Kidney (tissue), 13 donors: ENCODE measurements at regions not wholly inside any gene's neighbourhood (a gene's known extent, or its start where the extent isn't known, plus 50 kb on each side); places are given as distances from the start of the nearest gene placed in this dataset.

Source experiments
- DNase-seq, 5 donors: peaks; one replicate each; pipeline ENCODE4 v3.0.0-alpha.2; 2013 to 2020
- FAIRE-seq: peaks from 2 replicates; lab custom pipeline; 2012; peaks lifted over from hg19 to GRCh38; lab: Jason Lieb, UNC
- H3K27ac ChIP-seq, 2 donors: one replicate each; pipeline ENCODE4 v1.7.0; 2013; ENCODE audit warnings: low read depth in 2 of 2, low read length in 2 of 2, inconsistent platforms in 1 of 2
- H3K27me3 ChIP-seq: one replicate; pipeline ENCODE4 v1.7.1; 2013; ENCODE audit warnings: low read length, inconsistent platforms; ENCODE audit not compliant: control insufficient read depth, insufficient read depth
- H3K36me3 ChIP-seq, 3 donors: one replicate each; pipeline versions ENCODE4 v1.7.0 to v1.7.1; 2013; ENCODE audit warnings: low read length in 3 of 3, control low read depth in 1 of 3, inconsistent platforms in 1 of 3; ENCODE audit not compliant: insufficient read depth in 3 of 3, control insufficient read depth in 2 of 3
- H3K4me1 ChIP-seq, 3 donors: one replicate each; pipeline versions ENCODE4 v1.7.0 to v1.7.1; 2013; ENCODE audit warnings: low read length in 3 of 3, inconsistent platforms in 1 of 3, low read depth in 1 of 3; ENCODE audit not compliant: control insufficient read depth in 2 of 3, insufficient read depth in 2 of 3
- H3K4me3 ChIP-seq, 3 donors: one replicate each; pipeline versions ENCODE4 v1.7.0 to v1.8.1; 2013; ENCODE audit warnings: low read length in 3 of 3, control low read depth in 1 of 3, inconsistent platforms in 1 of 3
- H3K9ac ChIP-seq, 3 donors: one replicate each; pipeline versions ENCODE4 v1.7.0 to v1.7.1; 2013; ENCODE audit warnings: low read length in 3 of 3, control low read depth in 1 of 3, inconsistent platforms in 1 of 3
- H3K9me3 ChIP-seq, 3 donors: one replicate each; pipeline versions ENCODE4 v1.7.0 to v1.7.1; 2013; ENCODE audit warnings: low read length in 3 of 3, control low read depth in 1 of 3, inconsistent platforms in 1 of 3; ENCODE audit not compliant: control insufficient read depth in 2 of 3, insufficient read depth in 1 of 3
- intact Hi-C: fragments of 100-400 bp; cut with DNase I; formaldehyde crosslinking; loops from one replicate; pipeline ENCODE4 v1.11.1; 2022
- TF ChIP-seq, protein P1 (sequence below): IDR thresholded peaks from 3 replicates; pipeline ENCODE4 v1.5.1; 2012; ENCODE audit warnings: mild to moderate bottlenecking, moderate library complexity, borderline replicate concordance; ENCODE audit not compliant: insufficient read depth; ENCODE audit errors: extremely low read depth
- donor health status: control.
- donor health status: control.
- donor health status: control.
- donor health status: control.
- donor health status: control.
- donor health status: DM: yes; HTN: yes; CAD: no.
- donor health status: Normal renal cell carcinoma (clear cell type).

DNA sequence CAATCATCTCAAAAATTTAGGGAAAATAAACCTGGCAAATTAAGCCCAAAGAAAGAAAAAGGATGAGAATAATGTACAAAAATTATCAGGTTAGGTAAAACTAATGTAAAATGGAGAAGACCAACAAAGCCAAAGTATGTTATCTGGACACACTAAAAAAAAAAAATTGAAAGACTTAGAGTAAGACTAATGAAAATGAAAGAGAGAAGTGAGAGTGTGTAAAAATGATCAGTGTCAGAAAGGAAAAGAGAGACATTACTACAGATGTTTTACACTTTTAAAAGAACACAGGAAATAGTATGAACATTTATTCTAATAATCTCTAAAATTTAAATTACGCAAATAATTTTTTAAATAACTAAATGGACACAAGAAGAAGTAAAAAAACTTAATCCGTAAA is 573.3 kb upstream of the NR2F2 start:
- Histone ChIP-seq H3K9ac (no peak overlapping the region), H3K9me3 (no peaks in the 10 kb centered on the region), H3K36me3 (no peaks in the 10 kb centered on the region), H3K4me3 (no peak overlapping the region), H3K4me1 (no peaks in the 10 kb centered on the region), H3K27ac (no peak overlapping the region), H3K27me3 (no peaks in the 10 kb centered on the region)
- FAIRE-seq (peak; percentile 57), DNase-seq (no peak)
- TF ChIP-seq, protein P1, sequence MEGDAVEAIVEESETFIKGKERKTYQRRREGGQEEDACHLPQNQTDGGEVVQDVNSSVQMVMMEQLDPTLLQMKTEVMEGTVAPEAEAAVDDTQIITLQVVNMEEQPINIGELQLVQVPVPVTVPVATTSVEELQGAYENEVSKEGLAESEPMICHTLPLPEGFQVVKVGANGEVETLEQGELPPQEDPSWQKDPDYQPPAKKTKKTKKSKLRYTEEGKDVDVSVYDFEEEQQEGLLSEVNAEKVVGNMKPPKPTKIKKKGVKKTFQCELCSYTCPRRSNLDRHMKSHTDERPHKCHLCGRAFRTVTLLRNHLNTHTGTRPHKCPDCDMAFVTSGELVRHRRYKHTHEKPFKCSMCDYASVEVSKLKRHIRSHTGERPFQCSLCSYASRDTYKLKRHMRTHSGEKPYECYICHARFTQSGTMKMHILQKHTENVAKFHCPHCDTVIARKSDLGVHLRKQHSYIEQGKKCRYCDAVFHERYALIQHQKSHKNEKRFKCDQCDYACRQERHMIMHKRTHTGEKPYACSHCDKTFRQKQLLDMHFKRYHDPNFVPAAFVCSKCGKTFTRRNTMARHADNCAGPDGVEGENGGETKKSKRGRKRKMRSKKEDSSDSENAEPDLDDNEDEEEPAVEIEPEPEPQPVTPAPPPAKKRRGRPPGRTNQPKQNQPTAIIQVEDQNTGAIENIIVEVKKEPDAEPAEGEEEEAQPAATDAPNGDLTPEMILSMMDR = no peak
- intact Hi-C loops = no loop called here

DNA sequence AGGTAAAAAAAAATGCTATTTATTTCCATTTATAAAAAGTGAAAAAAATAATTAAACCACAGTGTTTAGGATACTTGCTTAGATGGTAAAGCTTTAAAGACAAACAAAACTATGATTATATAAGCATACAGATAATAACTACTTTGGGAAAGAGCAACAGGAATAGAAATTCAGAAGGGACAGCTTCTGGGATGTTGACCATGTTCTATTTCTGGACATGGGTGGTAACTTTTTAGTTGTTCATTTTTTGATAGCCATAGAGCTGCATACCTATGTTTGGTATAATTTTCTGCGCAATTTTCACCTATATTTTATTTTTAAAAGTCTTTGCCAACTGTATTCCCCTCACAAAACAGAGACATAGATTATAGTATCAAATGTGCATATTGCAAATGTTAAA is 572.0 kb upstream of the NR2F2 start:
- Histone ChIP-seq H3K4me1 (no peaks in the 10 kb centered on the region), H3K4me3 (no peak overlapping the region), H3K9ac (no peak overlapping the region), H3K27me3 (no peaks in the 10 kb centered on the region), H3K9me3 (no peaks in the 10 kb centered on the region), H3K36me3 (no peaks in the 10 kb centered on the region), H3K27ac (no peak overlapping the region)
- DNase-seq = no peak
- intact Hi-C loops = no loop called here
- FAIRE-seq = no peak
- TF ChIP-seq, protein P1 = no peak

DNA sequence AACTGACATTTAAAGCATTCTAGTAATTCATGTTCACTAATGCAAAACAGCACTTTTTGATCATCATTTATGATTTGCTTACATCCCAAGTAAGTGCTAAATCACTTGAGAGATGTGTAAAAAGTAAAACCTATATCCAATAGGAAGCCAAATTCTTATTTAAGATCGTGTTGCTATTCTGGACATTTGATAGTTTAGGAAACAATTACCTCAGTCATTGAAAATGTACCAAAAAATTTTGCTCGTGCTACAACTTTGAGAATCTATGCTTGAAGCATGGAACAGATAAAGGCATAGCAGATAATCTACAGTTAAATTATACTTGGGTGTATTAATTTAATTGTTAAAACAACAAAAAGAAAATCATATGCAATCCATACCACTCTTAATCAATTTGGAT is 571.6 kb upstream of the NR2F2 start:
- Histone ChIP-seq H3K9me3 (no peaks in the 10 kb centered on the region), H3K27me3 (no peaks in the 10 kb centered on the region), H3K27ac (no peak overlapping the region), H3K9ac (no peak overlapping the region), H3K36me3 (no peaks in the 10 kb centered on the region), H3K4me1 (no peaks in the 10 kb centered on the region), H3K4me3 (no peak overlapping the region)
- TF ChIP-seq, protein P1 = no peak
- no peak for DNase-seq
- no peak for FAIRE-seq
- intact Hi-C loops = no loop called here

DNA sequence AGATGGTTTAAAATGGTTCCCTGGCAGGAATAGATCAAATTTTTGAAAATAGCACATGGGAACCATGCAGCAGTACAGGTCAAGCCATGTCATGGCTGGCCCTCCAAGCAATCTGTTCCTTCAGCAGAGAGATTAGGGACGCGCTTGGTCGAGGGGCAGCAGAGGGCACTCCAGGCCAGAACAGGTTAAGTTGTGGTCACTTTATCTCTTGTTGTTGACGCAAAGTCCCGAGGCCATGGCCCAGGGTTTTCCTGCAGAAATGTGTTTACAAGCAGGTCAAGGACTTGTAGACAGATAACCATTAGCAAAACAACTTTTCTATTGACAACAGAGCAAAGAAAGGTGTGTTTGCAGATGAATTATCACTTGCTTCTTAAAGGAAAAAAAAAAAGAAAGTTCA is 570.0 kb upstream of the NR2F2 start:
- Histone ChIP-seq H3K9me3 (no peaks in the 10 kb centered on the region), H3K9ac (no peak overlapping the region), H3K4me1 (no peaks in the 10 kb centered on the region), H3K36me3 (no peaks in the 10 kb centered on the region), H3K27me3 (no peaks in the 10 kb centered on the region), H3K27ac (no peak overlapping the region), H3K4me3 (no peak overlapping the region)
- no peak for FAIRE-seq
- DNase-seq = peak in 3 of 5 donors; percentile 13 to 78 (median 25)
- intact Hi-C loops = no loop called here
- TF ChIP-seq, protein P1 = no peak
